BE2C (cell line): ENCODE measurements at regions not wholly inside any gene's neighbourhood (a gene's known extent, or its start where the extent isn't known, plus 50 kb on each side); places are given as distances from the start of the nearest gene placed in this dataset.
A peak's percentile ranks its signal among the peaks of the same experiment; 100 is the strongest.

Experiments
- DNase-seq: peaks from one replicate; pipeline ENCODE4 v3.0.0-alpha.2; 2020
- H3K27me3 ChIP-seq: fragments of 250-450 bp; sonication (Bioruptor Pico); 2 replicates; pipeline ENCODE4 v1.5.1; 2020; ENCODE audit warnings: mild to moderate bottlenecking
- H3K36me3 ChIP-seq: fragments of 250-450 bp; sonication (Bioruptor Pico); 2 replicates; pipeline ENCODE4 v1.5.1; 2020; ENCODE audit warnings: mild to moderate bottlenecking
- H3K4me1 ChIP-seq: fragments of 250-450 bp; sonication (Bioruptor Pico); 2 replicates; pipeline ENCODE4 v1.5.1; 2020
- H3K4me3 ChIP-seq: 2 replicates; pipeline ENCODE4 v1.5.1; 2011; ENCODE audit warnings: low read depth, low read length
- H3K9me3 ChIP-seq: fragments of 250-450 bp; sonication (Bioruptor Pico); 2 replicates; pipeline ENCODE4 v1.5.1; 2020
- CTCF ChIP-seq: IDR thresholded peaks from 2 replicates; pipeline ENCODE4 v1.5.1; 2012; ENCODE audit warnings: mild to moderate bottlenecking, low read depth, low read length

GRCh38 chr2:26530696-26531095 lies 52.8 kb upstream of the OTOF start:
- H3K36me3 ChIP-seq: no peaks in the 10 kb centered on the region

GRCh38 chr2:26530240-26530540 lies 52.3 kb upstream of the OTOF start:
- TF ChIP-seq CTCF: no peak
- no peaks in the 10 kb centered on the region for H3K4me1 ChIP-seq
- H3K4me3 ChIP-seq: no peak overlapping the region
- peak; percentile 3 for DNase-seq
- H3K27me3 ChIP-seq: no peaks in the 10 kb centered on the region
- H3K36me3 ChIP-seq: no peaks in the 10 kb centered on the region
- H3K9me3 ChIP-seq: no peaks in the 10 kb centered on the region

More at GRCh38 chr2:26530696-26531095, 52.8 kb upstream of the OTOF start:
- Histone ChIP-seq H3K9me3 (no peaks in the 10 kb centered on the region), H3K4me3 (no peak overlapping the region), H3K4me1 (no peaks in the 10 kb centered on the region), H3K27me3 (no peaks in the 10 kb centered on the region)
- no peak for TF ChIP-seq CTCF
- DNase-seq: peak; percentile 4

GRCh38 chr2:26529406-26530239 lies 51.7 kb upstream of the OTOF start:
- no peaks in the 10 kb centered on the region for H3K36me3 ChIP-seq
- peak; percentile 3 for DNase-seq
- no peak overlapping the region for H3K4me3 ChIP-seq
- TF ChIP-seq CTCF: no peak
- H3K9me3 ChIP-seq: no peaks in the 10 kb centered on the region
- no peaks in the 10 kb centered on the region for H3K27me3 ChIP-seq
- H3K4me1 ChIP-seq: no peaks in the 10 kb centered on the region

GRCh38 chr2:26528836-26529235 lies 50.9 kb upstream of the OTOF start:
- no peaks in the 10 kb centered on the region for H3K36me3 ChIP-seq
- H3K27me3 ChIP-seq: no peaks in the 10 kb centered on the region

GRCh38 chr2:26527726-26528585 lies 50.0 kb upstream of the OTOF start:
- Histone ChIP-seq H3K27me3 (no peaks in the 10 kb centered on the region), H3K4me3 (no peak overlapping the region), H3K9me3 (no peaks in the 10 kb centered on the region), H3K4me1 (no peaks in the 10 kb centered on the region), H3K36me3 (no peaks in the 10 kb centered on the region)
- TF ChIP-seq CTCF: no peak
- DNase-seq: peak; percentile 3

More at GRCh38 chr2:26528836-26529235, 50.9 kb upstream of the OTOF start:
- no peak for DNase-seq
- H3K4me1 ChIP-seq: no peaks in the 10 kb centered on the region
- no peak overlapping the region for H3K4me3 ChIP-seq
- no peaks in the 10 kb centered on the region for H3K9me3 ChIP-seq
- no peak for TF ChIP-seq CTCF
